Colon (tissue), 2 donors: ENCODE measurements at regions not wholly inside any gene's neighbourhood (a gene's known extent, or its start where the extent isn't known, plus 50 kb on each side); places are given as distances from the start of the nearest gene placed in this dataset.
"Not testable (repeated sequence)": the region's sequence is repeated elsewhere in the genome, so short reads cannot be mapped to it uniquely, and the experiment has no call there.

Source experiments
- FAIRE-seq: peaks from 2 replicates; lab custom pipeline; 2012; peaks lifted over from hg19 to GRCh38; lab: Jason Lieb, UNC
- donor health status: control.
- donor health status: control.

DNA sequence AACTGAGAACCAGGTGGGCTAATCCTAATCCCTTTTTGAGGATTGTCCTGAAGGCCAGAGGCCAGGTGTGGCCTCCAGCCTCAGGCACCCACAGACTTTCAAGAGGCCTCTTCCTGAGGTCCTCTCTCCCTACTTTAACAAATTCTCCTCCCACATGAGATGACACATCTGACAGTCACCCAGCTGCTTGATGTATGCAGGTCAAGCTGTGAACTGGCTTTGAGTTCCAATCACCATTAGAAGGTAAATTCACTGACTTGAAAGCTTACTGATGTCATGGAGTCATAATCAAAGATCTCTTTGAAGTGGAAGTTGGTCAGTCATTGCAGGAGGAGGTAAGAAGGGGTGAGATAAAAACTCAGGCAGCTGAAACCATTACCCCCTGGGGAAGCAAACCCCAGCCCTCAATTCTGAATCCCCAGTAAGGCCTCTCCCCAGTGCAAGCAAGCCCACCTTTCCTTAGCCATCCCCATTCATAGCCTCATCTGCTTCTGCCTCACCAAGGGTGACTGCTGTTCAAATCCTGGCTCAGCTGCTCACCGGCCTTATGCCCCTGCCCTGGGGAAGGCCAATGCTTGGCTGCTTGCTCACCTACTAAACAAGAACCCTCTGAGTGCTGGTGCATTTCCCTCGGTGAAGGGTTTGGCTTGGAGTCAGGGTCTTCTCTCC, 196.3 kb downstream of the BCL2L11 start:
- not testable (repeated sequence) for FAIRE-seq

DNA sequence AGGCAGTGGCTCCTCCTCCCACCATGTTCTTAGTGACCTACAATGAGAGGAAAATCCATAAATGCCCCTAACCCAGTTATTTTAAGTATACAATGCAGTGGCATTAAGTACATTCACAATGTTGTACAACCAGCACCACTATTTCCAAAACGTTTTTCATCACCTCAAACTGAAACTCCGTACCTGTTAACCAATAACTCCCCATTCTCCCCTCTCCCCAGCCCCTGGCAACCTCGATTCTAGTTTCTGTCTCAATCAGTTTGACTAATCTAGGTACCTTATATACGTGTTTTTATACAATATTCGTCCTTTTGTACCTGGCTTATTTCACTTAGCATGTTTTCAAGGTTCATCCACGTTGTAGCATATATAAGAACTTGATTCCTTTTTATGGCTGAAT, 198.8 kb downstream of the BCL2L11 start:
- not testable (repeated sequence) for FAIRE-seq

- FAIRE-seq: not testable (repeated sequence)
Measured at GRCh38 chr2:111320264-111320663, 199.6 kb downstream of the BCL2L11 start.

DNA sequence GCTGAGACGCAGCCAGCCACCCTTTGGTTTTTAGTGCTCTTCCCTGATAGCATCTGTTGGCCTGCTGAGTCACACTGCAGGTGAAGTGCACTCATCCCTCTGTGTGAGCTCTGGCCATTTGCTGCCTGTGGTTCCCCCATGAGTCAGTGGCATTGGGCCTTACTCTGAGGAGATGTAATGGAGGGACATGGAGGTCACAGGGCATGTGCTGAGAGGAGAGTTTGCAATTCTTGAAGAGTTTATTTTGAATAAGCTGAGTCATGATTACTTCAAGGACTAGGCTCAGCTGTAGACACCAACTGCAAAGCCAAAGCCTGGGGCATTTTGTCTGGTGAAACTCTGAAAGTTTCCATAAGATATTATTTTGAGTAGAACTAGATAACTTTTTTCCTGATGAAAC, 200.3 kb downstream of the BCL2L11 start:
- not testable (repeated sequence) for FAIRE-seq

- not testable (repeated sequence) for FAIRE-seq
Measured at GRCh38 chr2:111323384-111323783, 202.7 kb downstream of the BCL2L11 start.

- not testable (repeated sequence) for FAIRE-seq
Measured at GRCh38 chr2:111327726-111328125, 207.0 kb downstream of the BCL2L11 start.

DNA sequence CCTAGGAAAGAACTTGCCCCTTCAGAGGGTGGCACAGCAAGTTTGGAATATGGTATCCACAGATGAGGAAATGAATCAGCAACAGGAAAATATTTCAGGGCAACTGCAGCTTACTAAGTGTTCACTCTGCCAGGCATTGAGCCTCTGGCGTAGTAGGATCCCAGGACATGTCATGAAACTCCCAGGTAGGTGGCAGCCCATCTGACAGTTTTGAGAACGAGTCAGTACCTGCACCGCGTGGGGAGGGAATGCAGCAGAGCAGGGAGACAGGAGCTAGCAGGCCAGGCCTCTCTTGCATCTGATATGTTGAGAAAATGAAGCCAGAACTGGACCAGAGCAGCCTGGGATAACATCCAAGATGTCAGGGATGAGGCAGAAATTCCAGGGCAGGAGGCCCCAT, 208.6 kb downstream of the BCL2L11 start:
- not testable (repeated sequence) for FAIRE-seq

DNA sequence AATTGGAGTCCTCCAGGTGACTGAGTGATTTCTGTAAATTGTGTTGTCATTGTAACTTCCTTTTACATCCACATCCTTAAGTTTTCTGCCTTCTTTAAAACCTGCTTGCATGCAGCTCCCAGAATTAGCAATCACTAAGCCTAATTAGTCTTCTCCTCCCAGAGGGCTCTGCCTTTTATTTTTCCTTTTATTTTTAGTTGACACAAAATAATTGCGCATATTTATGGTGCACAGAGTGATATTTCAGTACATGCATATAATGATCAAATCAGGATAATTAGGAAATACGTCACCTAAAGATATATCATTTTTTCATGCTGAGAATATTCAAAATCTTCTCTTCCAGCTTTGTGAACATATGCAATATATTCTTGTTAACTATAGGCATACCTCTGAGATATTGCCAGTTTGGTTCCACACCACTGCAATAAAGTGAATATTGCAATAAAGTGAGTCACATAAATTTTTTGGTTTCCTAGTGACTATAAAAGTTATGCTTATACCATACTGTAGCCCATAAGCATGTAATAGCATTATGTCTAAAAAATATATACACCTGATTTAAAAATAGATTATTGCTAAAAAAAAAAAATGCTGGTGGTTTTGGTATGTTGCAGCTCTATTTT, 210.5 kb downstream of the BCL2L11 start:
- FAIRE-seq: not testable (repeated sequence)

DNA sequence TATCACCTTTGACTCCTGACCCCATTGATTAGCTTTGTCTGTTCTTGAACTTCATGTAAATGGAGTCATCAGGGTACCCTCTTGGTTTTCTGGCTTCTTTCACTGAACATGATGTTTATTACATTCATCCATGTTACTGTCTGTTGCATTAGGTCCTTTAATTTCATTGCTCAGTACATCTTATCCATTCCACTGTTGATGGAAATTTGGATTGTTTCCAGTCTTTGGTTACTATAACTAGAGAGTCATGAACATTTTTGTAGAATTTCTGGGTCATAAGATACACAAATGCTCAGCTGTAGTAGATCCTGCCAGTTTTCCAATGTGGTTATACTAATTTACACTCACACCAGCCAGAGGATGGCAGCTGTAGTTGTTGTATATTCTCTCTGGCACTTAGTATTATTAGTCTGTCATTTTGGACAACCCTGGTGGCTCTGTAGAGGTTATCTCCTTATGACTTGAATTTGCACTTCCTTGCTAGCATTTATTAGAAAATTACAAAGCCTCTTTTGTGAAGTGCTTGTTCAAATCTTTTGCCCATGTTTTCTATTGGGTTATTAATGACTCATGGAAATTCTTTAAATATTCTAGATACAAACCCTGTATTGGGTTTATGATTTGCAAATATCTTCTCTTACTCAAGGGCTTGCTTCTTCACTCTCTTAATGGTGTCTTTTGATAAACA, 214.7 kb downstream of the BCL2L11 start:
- FAIRE-seq: not testable (repeated sequence)

DNA sequence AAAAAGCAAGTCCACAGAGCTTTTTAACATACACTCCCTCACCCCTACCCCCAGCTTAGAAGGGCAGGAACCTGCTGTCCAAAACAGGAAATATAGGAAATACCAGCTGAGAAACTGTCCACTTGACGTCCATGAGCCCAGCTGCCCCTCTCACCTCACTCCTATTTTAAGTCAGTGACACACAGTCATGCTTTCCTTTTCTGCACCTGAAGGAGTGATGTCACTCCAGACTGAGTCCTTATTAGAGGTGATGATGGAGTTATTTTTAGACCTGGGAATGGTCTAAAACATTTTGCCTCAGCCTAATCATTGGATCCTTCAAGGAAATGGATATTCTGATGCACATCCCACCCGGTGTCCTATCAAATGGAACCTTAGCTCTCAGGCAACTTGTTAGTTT, 217.8 kb downstream of the BCL2L11 start:
- not testable (repeated sequence) for FAIRE-seq

DNA sequence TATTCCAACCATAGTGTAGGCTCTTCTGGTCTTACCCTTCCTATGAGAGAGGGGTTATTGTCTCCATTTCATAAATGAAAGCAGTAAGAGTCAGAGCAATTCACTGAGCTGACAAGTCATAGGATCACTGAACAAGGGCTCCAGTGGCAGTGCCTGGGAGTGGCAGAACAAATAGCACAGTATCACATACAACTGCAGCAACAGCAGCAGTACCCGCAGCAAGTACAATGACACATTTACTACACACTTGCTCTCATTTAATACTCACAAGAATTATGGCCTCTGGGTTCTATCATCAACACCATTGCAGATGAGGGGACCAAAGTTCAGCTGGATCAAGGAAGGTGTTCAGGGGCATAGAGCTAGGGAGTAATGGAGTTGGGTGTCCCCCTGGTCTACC, 218.8 kb downstream of the BCL2L11 start:
- FAIRE-seq: not testable (repeated sequence)

DNA sequence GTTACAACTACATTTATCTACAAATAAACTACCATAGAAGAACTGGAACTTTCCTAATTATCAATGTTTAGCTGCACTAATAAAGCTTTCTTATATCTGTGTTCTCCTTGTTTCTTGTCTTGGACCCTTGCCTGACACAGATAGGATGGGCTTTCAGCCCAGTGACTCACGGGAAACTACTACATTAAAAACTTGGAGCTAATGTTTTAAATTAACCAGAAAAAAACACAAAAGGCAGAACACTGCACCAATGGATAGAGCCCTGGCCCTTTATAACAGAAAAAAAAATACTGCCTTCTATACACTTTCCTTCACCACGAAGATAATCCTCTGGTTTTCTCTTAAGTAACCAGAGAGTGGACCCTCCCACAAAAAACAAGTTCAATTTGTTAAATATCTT, 223.9 kb downstream of the BCL2L11 start:
- FAIRE-seq: not testable (repeated sequence)

- FAIRE-seq: not testable (repeated sequence)
Measured at GRCh38 chr2:111345439-111345838, 224.7 kb downstream of the BCL2L11 start.

GRCh38 chr2:111346018-111346930, 225.6 kb downstream of the BCL2L11 start:
- not testable (repeated sequence) for FAIRE-seq

- FAIRE-seq: not testable (repeated sequence)
Measured at GRCh38 chr2:111347695-111348094, 227.0 kb downstream of the BCL2L11 start.

GRCh38 chr2:111348316-111348715, 227.6 kb downstream of the BCL2L11 start:
- FAIRE-seq: not testable (repeated sequence)

GRCh38 chr2:111355022-111355817, 234.5 kb downstream of the BCL2L11 start:
- not testable (repeated sequence) for FAIRE-seq

DNA sequence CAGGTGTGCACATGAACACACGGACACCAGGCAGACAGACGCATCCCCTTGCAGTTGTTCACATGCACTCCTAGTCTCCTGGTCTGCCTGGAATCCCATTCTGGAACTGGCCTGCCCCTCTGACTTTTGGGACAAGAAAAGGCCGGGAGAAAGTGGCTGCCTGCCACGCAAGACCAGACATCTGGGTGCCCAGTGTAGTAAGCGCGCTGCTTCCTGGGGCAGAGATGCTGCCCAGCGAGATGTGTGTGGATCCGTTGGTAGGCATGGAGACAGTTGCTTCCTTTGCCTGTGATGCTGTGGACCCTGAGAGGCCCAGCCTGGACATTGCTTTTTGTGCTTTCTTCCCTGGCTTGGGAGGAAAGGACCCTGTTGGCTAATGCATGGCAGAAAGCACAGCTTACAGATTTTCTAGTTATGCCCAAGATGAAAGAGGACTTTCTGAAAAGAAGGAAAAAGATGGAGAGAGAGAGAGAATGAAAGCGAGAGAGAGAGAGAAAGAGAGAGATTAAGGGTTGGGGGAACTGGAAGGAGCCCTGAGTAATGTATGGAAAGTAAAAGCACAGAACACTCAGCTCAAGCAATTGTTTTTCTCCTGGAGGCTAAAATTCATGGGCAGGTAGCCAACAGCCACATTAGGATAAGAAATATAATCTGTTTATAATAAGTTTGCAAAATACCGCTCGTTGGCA, 235.3 kb downstream of the BCL2L11 start:
- not testable (repeated sequence) for FAIRE-seq

DNA sequence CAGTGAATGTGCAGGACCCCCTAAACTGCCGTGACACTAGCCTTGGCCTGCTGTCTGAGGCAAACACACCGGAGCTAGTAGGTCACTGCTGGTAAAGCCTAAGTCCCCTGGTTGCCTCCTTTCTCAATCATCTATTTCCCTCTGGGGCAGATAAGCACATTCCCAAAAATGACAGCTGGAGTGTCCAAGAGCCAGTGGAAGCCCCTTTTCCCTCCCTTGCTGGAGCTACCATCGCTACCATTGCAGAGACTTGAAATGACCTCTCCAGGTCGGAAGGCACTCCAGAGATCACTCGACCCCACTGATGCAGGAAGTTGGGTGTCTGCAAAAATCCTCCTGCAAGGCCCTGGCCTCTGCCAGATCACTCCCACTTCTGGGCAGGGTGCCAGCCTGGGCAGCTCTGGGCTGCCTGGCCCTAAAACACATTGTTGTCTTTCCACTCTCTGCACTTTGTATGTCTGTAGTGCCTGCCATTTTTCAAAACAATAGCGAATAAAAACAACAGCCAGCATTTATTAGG, 235.9 kb downstream of the BCL2L11 start:
- not testable (repeated sequence) for FAIRE-seq

GRCh38 chr2:111365986-111366640, 245.4 kb downstream of the BCL2L11 start:
- FAIRE-seq: not testable (repeated sequence)
